H9 (cell line): ENCODE measurements at regions not wholly inside any gene's neighbourhood (a gene's known extent, or its start where the extent isn't known, plus 50 kb on each side); places are given as distances from the start of the nearest gene placed in this dataset.

Experiments
- DNase-seq: peaks from one replicate; pipeline ENCODE4 v3.0.0-alpha.2; 2017
- H2AFZ ChIP-seq: one replicate; pipeline ENCODE4 v1.6.1; 2013; ENCODE audit warnings: mild to moderate bottlenecking, low read length, control low read depth, moderate library complexity
- H2AK5ac ChIP-seq: 2 replicates; pipeline ENCODE4 v1.6.1; 2013; ENCODE audit warnings: low read length, control low read depth, mixed read lengths; ENCODE audit not compliant: insufficient read length
- H2BK120ac ChIP-seq: one replicate; pipeline ENCODE4 v1.6.1; 2013; ENCODE audit warnings: low read depth, mild to moderate bottlenecking, low read length, control low read depth, inconsistent platforms; ENCODE audit not compliant: poor library complexity, severe bottlenecking
- H2BK12ac ChIP-seq: 2 replicates; pipeline ENCODE4 v1.6.1; 2013; ENCODE audit warnings: low read length, control low read depth, mixed read lengths, low read depth; ENCODE audit not compliant: insufficient read length
- H2BK15ac ChIP-seq: 2 replicates; pipeline ENCODE4 v1.6.1; 2013; ENCODE audit warnings: low read depth, low read length, control low read depth
- H2BK20ac ChIP-seq: one replicate; pipeline ENCODE4 v1.6.1; 2013; ENCODE audit warnings: low read depth, mild to moderate bottlenecking, low read length, control low read depth, inconsistent platforms; ENCODE audit not compliant: poor library complexity, severe bottlenecking
- H2BK5ac ChIP-seq: 2 replicates; pipeline ENCODE4 v1.6.1; 2013; ENCODE audit warnings: low read length, control low read depth, mixed read lengths; ENCODE audit not compliant: insufficient read length
- H3K14ac ChIP-seq: 2 replicates; pipeline ENCODE4 v1.6.1; 2013; ENCODE audit warnings: low read length, control low read depth; ENCODE audit not compliant: insufficient read depth
- H3K18ac ChIP-seq: 2 replicates; pipeline ENCODE4 v1.6.1; 2013; ENCODE audit warnings: low read depth, mild to moderate bottlenecking, mixed read lengths, low read length, control low read depth; ENCODE audit not compliant: insufficient read length
- H3K23ac ChIP-seq: 2 replicates; pipeline ENCODE4 v1.6.1; 2013; ENCODE audit warnings: low read length, control low read depth, mixed read lengths, low read depth; ENCODE audit not compliant: insufficient read length
- H3K23me2 ChIP-seq: 2 replicates; pipeline ENCODE4 v1.6.1; 2013; ENCODE audit warnings: low read depth, mild to moderate bottlenecking, mixed read lengths, low read length, control low read depth; ENCODE audit not compliant: insufficient read length, poor library complexity, severe bottlenecking
- H3K27ac ChIP-seq: 2 replicates; pipeline ENCODE4 v1.5.1; 2013; ENCODE audit warnings: low read length, control low read depth, mixed read lengths, low read depth; ENCODE audit not compliant: insufficient read length
- H3K27me3 ChIP-seq: 2 replicates; pipeline ENCODE4 v1.6.1; 2013; ENCODE audit warnings: low read length, control low read depth, inconsistent platforms; ENCODE audit not compliant: insufficient read depth
- H3K4ac ChIP-seq: 2 replicates; pipeline ENCODE4 v1.6.1; 2013; ENCODE audit warnings: low read depth, mild to moderate bottlenecking, control low read depth, inconsistent platforms, low read length, moderate library complexity
- H3K4me1 ChIP-seq: 2 replicates; pipeline ENCODE4 v1.6.1; 2013; ENCODE audit warnings: low read length, control low read depth, inconsistent platforms; ENCODE audit not compliant: insufficient read depth
- H3K4me2 ChIP-seq: 2 replicates; pipeline ENCODE4 v1.6.1; 2013; ENCODE audit warnings: low read length, control low read depth, mixed read lengths; ENCODE audit not compliant: insufficient read length, insufficient read depth
- H3K56ac ChIP-seq: 2 replicates; pipeline ENCODE4 v1.6.1; 2013; ENCODE audit warnings: low read depth, mild to moderate bottlenecking, mixed read lengths, low read length, control low read depth; ENCODE audit not compliant: insufficient read length
- H3K79me1 ChIP-seq: 2 replicates; pipeline ENCODE4 v1.6.1; 2013; ENCODE audit warnings: low read depth, mild to moderate bottlenecking, moderate library complexity, low read length, control low read depth, inconsistent platforms; ENCODE audit not compliant: insufficient read depth, poor library complexity, severe bottlenecking
- H3K79me2 ChIP-seq: 2 replicates; pipeline ENCODE4 v1.6.1; 2013; ENCODE audit warnings: low read length, control low read depth, inconsistent platforms; ENCODE audit not compliant: insufficient read depth
- H3K9ac ChIP-seq: 2 replicates; pipeline ENCODE4 v1.6.1; 2013; ENCODE audit warnings: low read length, control low read depth, mixed read lengths; ENCODE audit not compliant: insufficient read length; ENCODE audit errors: extremely low read depth
- H3K9me3 ChIP-seq: one replicate; pipeline ENCODE4 v1.6.1; 2013; ENCODE audit warnings: low read depth, low read length, inconsistent platforms; ENCODE audit not compliant: control insufficient read depth
- H3T11ph ChIP-seq: one replicate; pipeline ENCODE4 v1.6.1; 2013; ENCODE audit warnings: mild to moderate bottlenecking, low read length, control low read depth, inconsistent platforms
- H4K20me1 ChIP-seq: one replicate; pipeline ENCODE4 v1.6.1; 2013; ENCODE audit not compliant: control insufficient read depth, insufficient read length, insufficient read depth
- H4K5ac ChIP-seq: 2 replicates; pipeline ENCODE4 v1.6.1; 2013; ENCODE audit warnings: low read depth, mild to moderate bottlenecking, mixed read lengths, low read length, control low read depth; ENCODE audit not compliant: insufficient read length
- H4K8ac ChIP-seq: replicated peaks from 2 replicates; pipeline ENCODE4 v1.6.1; 2013; ENCODE audit warnings: low read length, control low read depth, mixed read lengths, low read depth; ENCODE audit not compliant: insufficient read length
- H4K91ac ChIP-seq: 2 replicates; pipeline ENCODE4 v1.6.1; 2013; ENCODE audit warnings: low read depth, mild to moderate bottlenecking, moderate library complexity, mixed read lengths, low read length, control low read depth; ENCODE audit not compliant: insufficient read length
- H3K27ac Mint-ChIP-seq, 3 experiments: 2 replicates in 2 of 3; 3 replicates in 1 of 3; pipeline ENCODE4 v1.8.0; 2020 to 2021; ENCODE audit warnings: mixed read lengths in 3 of 3, mild to moderate bottlenecking in 1 of 3, moderate library complexity in 1 of 3
- H3K27me3 Mint-ChIP-seq: 2 replicates; pipeline ENCODE4 v1.8.0; 2021; ENCODE audit warnings: low read depth, mild to moderate bottlenecking, moderate library complexity, mixed read lengths
- H3K36me3 Mint-ChIP-seq, 3 experiments: 2 replicates in 2 of 3; 3 replicates in 1 of 3; pipeline ENCODE4 v1.8.0; 2020 to 2021; ENCODE audit warnings: low read depth in 3 of 3, mixed read lengths in 3 of 3; ENCODE audit not compliant: insufficient read depth in 1 of 3
- H3K4me1 Mint-ChIP-seq, 2 experiments: 2 replicates each; pipeline ENCODE4 v1.8.0; 2020; ENCODE audit warnings: mixed read lengths in 2 of 2
- H3K4me3 Mint-ChIP-seq, 2 experiments: 2 replicates in 1 of 2; 3 replicates in 1 of 2; pipeline ENCODE4 v1.8.0; 2020 to 2021; ENCODE audit warnings: mild to moderate bottlenecking in 2 of 2, mixed read lengths in 2 of 2, moderate library complexity in 1 of 2
- H3K9me3 Mint-ChIP-seq, 2 experiments: 2 replicates in 1 of 2; 3 replicates in 1 of 2; pipeline ENCODE4 v1.8.0; 2020; ENCODE audit warnings: mild to moderate bottlenecking in 2 of 2, mixed read lengths in 2 of 2, moderate library complexity in 1 of 2
- CTCF ChIP-seq: fragments of 200-600 bp; sonication (generic); conservative IDR thresholded peaks from 3 replicates; pipeline ENCODE4 v1.8.0; 2021; ENCODE audit warnings: antibody characterized with exemption, mild to moderate bottlenecking
- WGBS: extraction: QIAGEN DNeasy Blood & Tissue Kit; methylation state at CpG from one replicate; pipeline ENCODE4 v1.1.7; 2013; ENCODE audit warnings: missing lambda C conversion rate, low lambda C conversion rate, mixed read lengths; ENCODE audit not compliant: insufficient read length; ENCODE audit errors: extremely low coverage; 5-methylcytosine and 5-hydroxymethylcytosine counted together

GRCh38 chr10:44477046-44477425, 92.1 kb upstream of the CXCL12 start:
- H2BK120ac ChIP-seq, result no peak overlapping the region
- H3K23me2 ChIP-seq, result no peaks in the 10 kb centered on the region
- H3K18ac ChIP-seq, result no peak overlapping the region
- no peak overlapping the region for H2AFZ ChIP-seq
- H3K9me3 ChIP-seq, result no peaks in the 10 kb centered on the region
- no peak overlapping the region for H3K4me2 ChIP-seq
- no peak overlapping the region for H3K9ac ChIP-seq
- no peaks in the 10 kb centered on the region for H3K79me2 ChIP-seq
- H4K5ac ChIP-seq, result no peak overlapping the region
- no peak overlapping the region for H4K8ac ChIP-seq
- no peak overlapping the region for H3K23ac ChIP-seq
- WGBS, result no CpG with 5 or more reads among the region's 1 CpG
- DNase-seq, result no peak
- no peak overlapping the region for H2AK5ac ChIP-seq
- H3K27ac ChIP-seq, result no peak overlapping the region
- Mint-ChIP-seq H3K27me3 (no peaks in the 10 kb centered on the region), H3K27ac (no peak overlapping the region), H3K4me3 (no peak overlapping the region), H3K4me1 (no peaks in the 10 kb centered on the region; a peak in 1 of 4 replicates), H3K9me3 (peaks cover 0 to 6% of the 10 kb centered on the region in 2 experiments; a peak in 3 of 5 replicates), H3K36me3 (no peaks in the 10 kb centered on the region; a peak in 1 of 7 replicates)
- H2BK20ac ChIP-seq, result no peak overlapping the region
- H2BK12ac ChIP-seq, result no peak overlapping the region
- H3K4me1 ChIP-seq, result no peaks in the 10 kb centered on the region
- TF ChIP-seq CTCF, result no peak
- H2BK5ac ChIP-seq, result no peak overlapping the region
- H3K27me3 ChIP-seq, result no peaks in the 10 kb centered on the region
- no peak overlapping the region for H4K91ac ChIP-seq
- no peak overlapping the region for H3K14ac ChIP-seq
- H2BK15ac ChIP-seq, result no peak overlapping the region
- H3K56ac ChIP-seq, result no peak overlapping the region
- H3K4ac ChIP-seq, result no peak overlapping the region
- no peaks in the 10 kb centered on the region for H4K20me1 ChIP-seq
- no peaks in the 10 kb centered on the region for H3K79me1 ChIP-seq
- no peak overlapping the region for H3T11ph ChIP-seq
